ENCODE measurements at regions not wholly inside any gene's neighbourhood (a gene's known extent, or its start where the extent isn't known, plus 50 kb on each side); places are given as distances from the start of the nearest gene placed in this dataset.

- TF ChIP-seq POLR2A (IDR thresholded peaks at IDR 0.05) (no peak), CTCF (IDR thresholded peaks at IDR 0.05) (no peak), POLR2AphosphoS5 (IDR thresholded peaks at IDR 0.05) (no peak)
These were observed 100.2 kb upstream of the PGRMC2 start for GRCh38 chr4:128387600-128388351.
